GM23338 (cell line): ENCODE measurements at regions not wholly inside any gene's neighbourhood (a gene's known extent, or its start where the extent isn't known, plus 50 kb on each side); places are given as distances from the start of the nearest gene placed in this dataset.

Experiments used
- CREB1 ChIP-seq: fragments of 250-450 bp; sonication (Bioruptor Pico); IDR thresholded peaks from 2 replicates; pipeline ENCODE4 v1.5.0; 2020; ENCODE audit warnings: low read depth, mild to moderate bottlenecking, moderate library complexity
- CTCF ChIP-seq, 2 experiments: fragments of 200-600 bp in 1 of 2; sonication (generic) in 1 of 2; conservative IDR thresholded peaks; 2 replicates each; pipeline versions ENCODE4 v1.5.1 to v1.6.1; 2016 to 2017; ENCODE audit warnings: antibody characterized with exemption in 2 of 2, low read depth in 2 of 2, mild to moderate bottlenecking in 2 of 2, moderate library complexity in 1 of 2
- ETS1 ChIP-seq: IDR thresholded peaks from 2 replicates; pipeline ENCODE4 v1.6.1; 2016; ENCODE audit warnings: antibody characterized with exemption
- EZH2 ChIP-seq: fragments of 200-600 bp; sonication (generic); IDR thresholded peaks from one replicate; pipeline ENCODE4 v1.8.0; 2017; ENCODE audit warnings: antibody characterized with exemption, mild to moderate bottlenecking, low read depth; ENCODE audit not compliant: unreplicated experiment
- EZH2phosphoT487 ChIP-seq: fragments of 200-600 bp; sonication (generic); IDR thresholded peaks from one replicate; pipeline ENCODE4 v1.8.1; 2018; ENCODE audit warnings: antibody characterized with exemption; ENCODE audit not compliant: unreplicated experiment
- JUNB ChIP-seq: IDR thresholded peaks from one replicate; pipeline ENCODE4 v1.6.1; 2016; ENCODE audit warnings: antibody characterized with exemption; ENCODE audit not compliant: unreplicated experiment
- NANOG ChIP-seq: IDR thresholded peaks from 2 replicates; pipeline ENCODE4 v1.6.1; 2016; ENCODE audit warnings: antibody characterized with exemption, borderline replicate concordance
- POLR2AphosphoS5 ChIP-seq: IDR thresholded peaks from 2 replicates; pipeline ENCODE4 v1.6.1; 2016; ENCODE audit warnings: antibody characterized with exemption, low read depth
- REST ChIP-seq: IDR thresholded peaks from one replicate; pipeline ENCODE4 v1.6.1; 2018; ENCODE audit warnings: antibody characterized with exemption; ENCODE audit not compliant: unreplicated experiment
- STAT1 ChIP-seq: IDR thresholded peaks from one replicate; pipeline ENCODE4 v1.6.1; 2016; ENCODE audit warnings: antibody characterized with exemption; ENCODE audit not compliant: unreplicated experiment
- ZNF462 ChIP-seq: fragments of 250-450 bp; sonication (Bioruptor Pico); IDR thresholded peaks from 2 replicates; pipeline ENCODE4 v1.5.0; 2020; ENCODE audit warnings: mild to moderate bottlenecking, moderate library complexity

- TF ChIP-seq CTCF (conservative IDR thresholded peaks at IDR 0.05; ENCODE audit: low read depth in 2 of 2), result peak; percentile 53 to 74
- no peak for TF ChIP-seq EZH2
- no peak for TF ChIP-seq POLR2AphosphoS5
- TF ChIP-seq EZH2phosphoT487, result no peak
- no peak for TF ChIP-seq CREB1 (CRISPR knock-in tag)
- TF ChIP-seq REST, result no peak
- no peak for TF ChIP-seq JUNB
- TF ChIP-seq ETS1, result no peak
- TF ChIP-seq ZNF462 (CRISPR knock-in tag), result no peak
- no peak for TF ChIP-seq STAT1
- no peak for TF ChIP-seq NANOG
These were observed 198.8 kb upstream of the CDH5 start for GRCh38 chr16:66167564-66168291.
